IMR-90 (cell line): ENCODE measurements at regions not wholly inside any gene's neighbourhood (a gene's known extent, or its start where the extent isn't known, plus 50 kb on each side); places are given as distances from the start of the nearest gene placed in this dataset.

Experiments
- ATAC-seq: fragments of 200-7000 bp; cut with Tn5 transposase; 2 replicates; pipeline ENCODE4 v1.9.1; 2020; ENCODE audit warnings: low read depth, mild to moderate bottlenecking, moderate library complexity
- BruUV-seq: library from RNA; stranded (reverse); fragments of 400-500 nt; replicated peaks from 2 replicates; lab custom pipeline; 2021; lab: Mats Ljungman, UMichigan
- CTCF ChIA-PET: fragments of 300-600 bp; formaldehyde crosslinking; extraction: SDS; loops from one replicate; lab custom pipeline; 2021; ENCODE audit warnings: antibody characterized with exemption; lab: Yijun Ruan, JAX
- POLR2A ChIA-PET: fragments of 300-600 bp; sonication (Branson Sonifier 250); formaldehyde crosslinking; loops from one replicate; lab custom pipeline; 2022; ENCODE audit warnings: antibody characterized with exemption; ENCODE audit not compliant: unreplicated experiment; lab: Charles Lee
- DNase-seq: peaks from one replicate; pipeline ENCODE4 v3.0.0; 2013
- H2AFZ ChIP-seq: replicated peaks from 2 replicates; pipeline ENCODE3; 2013; ENCODE audit warnings: low read length, mild to moderate bottlenecking; ENCODE audit not compliant: poor library complexity
- H2AK5ac ChIP-seq: 2 replicates; pipeline ENCODE4 v1.6.1; 2013; ENCODE audit warnings: low read depth, low read length, inconsistent platforms
- H2AK9ac ChIP-seq: replicated peaks from 2 replicates; pipeline ENCODE3; 2013; ENCODE audit warnings: mild to moderate bottlenecking, low read depth, low read length, moderate library complexity; ENCODE audit not compliant: poor library complexity
- H2BK120ac ChIP-seq: 2 replicates; pipeline ENCODE4 v1.6.1; 2013; ENCODE audit warnings: low read depth, low read length, inconsistent platforms
- H2BK15ac ChIP-seq: 3 replicates; pipeline ENCODE4 v1.6.1; 2013; ENCODE audit warnings: low read depth, low read length, inconsistent platforms
- H2BK20ac ChIP-seq: 2 replicates; pipeline ENCODE4 v1.6.1; 2013; ENCODE audit warnings: low read depth, mild to moderate bottlenecking, inconsistent platforms, low read length, moderate library complexity
- H2BK5ac ChIP-seq: 2 replicates; pipeline ENCODE4 v1.6.1; 2013; ENCODE audit warnings: mild to moderate bottlenecking, low read depth, low read length, inconsistent platforms; ENCODE audit not compliant: poor library complexity, severe bottlenecking
- H3K14ac ChIP-seq: replicated peaks from 2 replicates; pipeline ENCODE4 v1.6.1; 2013; ENCODE audit warnings: low read depth, low read length, inconsistent platforms
- H3K18ac ChIP-seq: 2 replicates; pipeline ENCODE4 v1.6.1; 2013; ENCODE audit warnings: low read depth, low read length, control low read depth
- H3K23ac ChIP-seq: 2 replicates; pipeline ENCODE4 v1.6.1; 2013; ENCODE audit warnings: low read depth, low read length, inconsistent platforms
- H3K27ac ChIP-seq: 2 replicates; pipeline ENCODE4 v1.5.1; 2013; ENCODE audit warnings: mild to moderate bottlenecking, control low read depth, low read length; ENCODE audit not compliant: insufficient read depth
- H3K27me3 ChIP-seq: 2 replicates; pipeline ENCODE4 v1.6.1; 2013; ENCODE audit warnings: low read length; ENCODE audit not compliant: control insufficient read depth, insufficient read depth
- H3K36me3 ChIP-seq: 2 replicates; pipeline ENCODE4 v1.6.1; 2013; ENCODE audit warnings: low read length, mixed read lengths; ENCODE audit not compliant: control insufficient read depth, insufficient read depth
- H3K4ac ChIP-seq: 2 replicates; pipeline ENCODE4 v1.6.1; 2013; ENCODE audit warnings: low read depth, low read length, inconsistent platforms
- H3K4me1 ChIP-seq: 2 replicates; pipeline ENCODE4 v1.6.1; 2013; ENCODE audit warnings: low read length, mixed read lengths; ENCODE audit not compliant: control insufficient read depth, insufficient read depth
- H3K4me2 ChIP-seq: 2 replicates; pipeline ENCODE4 v1.6.1; 2013; ENCODE audit warnings: low read depth, mild to moderate bottlenecking, control low read depth, low read length, moderate library complexity
- H3K4me3 ChIP-seq: 2 replicates; pipeline ENCODE4 v1.5.1; 2013; ENCODE audit warnings: low read depth, mild to moderate bottlenecking, control low read depth, low read length, moderate library complexity; ENCODE audit not compliant: insufficient read depth
- H3K56ac ChIP-seq: 2 replicates; pipeline ENCODE4 v1.6.1; 2013; ENCODE audit warnings: low read length, inconsistent platforms; ENCODE audit not compliant: insufficient read depth; ENCODE audit errors: extremely low read depth
- H3K79me1 ChIP-seq, 2 experiments: 2 replicates each; pipeline ENCODE4 v1.6.1; 2013; ENCODE audit warnings: low read length in 2 of 2, inconsistent platforms in 1 of 2, low read depth in 1 of 2
- H3K9ac ChIP-seq: 2 replicates; pipeline ENCODE4 v1.6.1; 2013; ENCODE audit warnings: low read depth, low read length, control low read depth
- H3K9me1 ChIP-seq: 2 replicates; pipeline ENCODE4 v1.6.1; 2013; ENCODE audit warnings: low read length, inconsistent platforms; ENCODE audit not compliant: insufficient read depth
- H3K9me3 ChIP-seq: 2 replicates; pipeline ENCODE4 v1.6.1; 2013; ENCODE audit warnings: low read length; ENCODE audit not compliant: control insufficient read depth, insufficient read depth
- H4K20me1 ChIP-seq: 2 replicates; pipeline ENCODE4 v1.6.1; 2013; ENCODE audit warnings: low read length, inconsistent platforms; ENCODE audit not compliant: insufficient read depth
- H4K5ac ChIP-seq: 2 replicates; pipeline ENCODE4 v1.6.1; 2013; ENCODE audit warnings: mild to moderate bottlenecking, low read depth, low read length, control low read depth
- H4K8ac ChIP-seq, 2 experiments: 2 replicates each; pipeline ENCODE4 v1.6.1; 2013; ENCODE audit warnings: low read depth in 2 of 2, low read length in 2 of 2, control low read depth in 1 of 2, inconsistent platforms in 1 of 2
- H4K91ac ChIP-seq: 2 replicates; pipeline ENCODE4 v1.6.1; 2013; ENCODE audit warnings: low read depth, low read length, inconsistent platforms; ENCODE audit not compliant: insufficient read depth
- BHLHE40 ChIP-seq: fragments of 150-350 bp; IDR thresholded peaks from 2 replicates; pipeline ENCODE4 v1.6.1; 2016; ENCODE audit warnings: mild to moderate bottlenecking, low read depth, low read length
- CEBPB ChIP-seq: IDR thresholded peaks from 2 replicates; pipeline ENCODE4 v1.6.1; 2012; ENCODE audit warnings: low read depth, low read length, improper control_type of control experiment
- CHD1 ChIP-seq: IDR thresholded peaks from 2 replicates; pipeline ENCODE4 v1.6.1; 2012; ENCODE audit warnings: low read depth, low read length, improper control_type of control experiment
- FOS ChIP-seq: fragments of 150-350 bp; IDR thresholded peaks from 2 replicates; pipeline ENCODE4 v1.6.1; 2016; ENCODE audit warnings: low read depth, low read length
- MAFK ChIP-seq: IDR thresholded peaks from 2 replicates; pipeline ENCODE4 v1.6.1; 2012; ENCODE audit warnings: low read depth, low read length, improper control_type of control experiment
- MAZ ChIP-seq: IDR thresholded peaks from 2 replicates; pipeline ENCODE4 v1.6.1; 2012; ENCODE audit warnings: low read depth, mild to moderate bottlenecking, low read length, improper control_type of control experiment, moderate library complexity, borderline replicate concordance
- MXI1 ChIP-seq: IDR thresholded peaks from 2 replicates; pipeline ENCODE4 v1.6.1; 2012; ENCODE audit warnings: low read depth, mild to moderate bottlenecking, low read length, moderate library complexity, borderline replicate concordance
- NFE2L2 ChIP-seq: fragments of 150-350 bp; IDR thresholded peaks from 2 replicates; pipeline ENCODE4 v1.6.1; 2016; ENCODE audit warnings: low read depth, mild to moderate bottlenecking, low read length
- POLR2A ChIP-seq: IDR thresholded peaks from 2 replicates; pipeline ENCODE4 v1.6.1; 2012; ENCODE audit warnings: mild to moderate bottlenecking, low read depth, low read length
- RAD21 ChIP-seq: IDR thresholded peaks from 2 replicates; pipeline ENCODE4 v1.6.1; 2012; ENCODE audit warnings: low read length, improper control_type of control experiment
- RCOR1 ChIP-seq: IDR thresholded peaks from 2 replicates; pipeline ENCODE4 v1.6.1; 2012; ENCODE audit warnings: mild to moderate bottlenecking, low read length, improper control_type of control experiment; ENCODE audit not compliant: insufficient replicate concordance
- RFX5 ChIP-seq: IDR thresholded peaks from 2 replicates; pipeline ENCODE4 v1.8.0; 2012; ENCODE audit warnings: low read depth, mild to moderate bottlenecking, low read length, moderate library complexity
- SMC3 ChIP-seq: fragments of 150-350 bp; IDR thresholded peaks from 2 replicates; pipeline ENCODE4 v1.6.1; 2016; ENCODE audit warnings: low read depth, mild to moderate bottlenecking, antibody characterized with exemption, low read length, moderate library complexity
- WGBS, 2 experiments: methylation state at CpG; one replicate each; pipeline versions ENCODE4 v1.1.5 to v1.1.7; 2013; ENCODE audit warnings: missing lambda C conversion rate in 2 of 2; ENCODE audit not compliant: insufficient read length in 1 of 2; ENCODE audit errors: extremely low coverage in 2 of 2; 5-methylcytosine and 5-hydroxymethylcytosine counted together
- dilution Hi-C: fragments of 300-500 bp; cut with HindIII; formaldehyde crosslinking; loops from one replicate; pipeline ENCODE4 v1.14.3; 2018; ENCODE audit warnings: low sequenced_read_pairs; ENCODE audit not compliant: unreplicated experiment
- in situ Hi-C: fragments of 300-500 bp; cut with MboI; formaldehyde crosslinking; loops from 3 replicates; pipeline ENCODE4 v1.14.3; 2019; ENCODE audit warnings: low sequenced_read_pairs, inconsistent platforms, mixed read lengths
- intact Hi-C: fragments of 100-400 bp; cut with micrococcal nuclease; formaldehyde crosslinking; loops from 2 replicates; pipeline ENCODE4 v1.10.0; 2022
- TF ChIP-seq, protein P1 (sequence below): conservative IDR thresholded peaks from 2 replicates; pipeline ENCODE4 v1.5.1; 2012; ENCODE audit warnings: mild to moderate bottlenecking, low read depth, low read length, improper control_type of control experiment
- TF ChIP-seq, protein P2 (sequence below): fragments of 150-350 bp; IDR thresholded peaks from 2 replicates; pipeline ENCODE4 v1.6.1; 2016; ENCODE audit warnings: low read depth, mild to moderate bottlenecking, low read length, moderate library complexity, borderline replicate concordance
- TF ChIP-seq, protein P3 (sequence below): fragments of 150-350 bp; IDR thresholded peaks from 2 replicates; pipeline ENCODE4 v1.6.1; 2017; ENCODE audit warnings: mild to moderate bottlenecking, antibody characterized with exemption, low read length, low read depth

DNA sequence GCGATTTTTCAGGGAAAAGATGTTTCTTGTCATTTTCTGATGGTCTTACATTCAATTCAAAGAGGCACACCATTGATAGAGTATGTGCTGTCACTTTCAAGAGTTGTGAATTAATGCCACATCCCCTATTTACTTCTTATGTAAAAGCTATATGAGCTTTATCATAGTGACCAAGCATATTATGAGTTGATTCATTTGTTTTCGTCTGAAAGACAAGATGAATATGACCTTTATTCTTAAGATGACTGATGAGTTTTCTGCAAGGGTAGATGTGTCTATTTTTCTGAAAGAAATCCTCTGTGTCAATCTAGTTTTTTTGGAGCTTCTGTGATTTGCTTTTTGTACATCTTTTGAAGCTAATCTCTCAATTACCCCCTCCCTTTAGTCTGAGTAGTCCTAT is 676.3 kb upstream of the ARGLU1 start:
- H2BK5ac ChIP-seq = no peak overlapping the region
- H3K23ac ChIP-seq = no peak overlapping the region
- H3K18ac ChIP-seq = no peak overlapping the region
- DNase-seq (no peak), ATAC-seq (no peak)
- H3K4me3 ChIP-seq = no peak overlapping the region
- H3K4me1 ChIP-seq = no peaks in the 10 kb centered on the region; the same call in 1 of the 2 replicates
- H3K36me3 ChIP-seq = no peaks in the 10 kb centered on the region
- no peak overlapping the region for H2AFZ ChIP-seq
- H2BK20ac ChIP-seq = no peak overlapping the region
- POLR2A ChIA-PET = no interaction called here
- no peak overlapping the region for H2AK9ac ChIP-seq
- dilution Hi-C loops = no loop called here
- no peak overlapping the region for H3K14ac ChIP-seq
- H3K27me3 ChIP-seq = no peaks in the 10 kb centered on the region
- TF ChIP-seq BHLHE40 = no peak
- TF ChIP-seq POLR2A = no peak
- TF ChIP-seq CEBPB = no peak
- no peak for TF ChIP-seq MAZ
- TF ChIP-seq, protein P1, sequence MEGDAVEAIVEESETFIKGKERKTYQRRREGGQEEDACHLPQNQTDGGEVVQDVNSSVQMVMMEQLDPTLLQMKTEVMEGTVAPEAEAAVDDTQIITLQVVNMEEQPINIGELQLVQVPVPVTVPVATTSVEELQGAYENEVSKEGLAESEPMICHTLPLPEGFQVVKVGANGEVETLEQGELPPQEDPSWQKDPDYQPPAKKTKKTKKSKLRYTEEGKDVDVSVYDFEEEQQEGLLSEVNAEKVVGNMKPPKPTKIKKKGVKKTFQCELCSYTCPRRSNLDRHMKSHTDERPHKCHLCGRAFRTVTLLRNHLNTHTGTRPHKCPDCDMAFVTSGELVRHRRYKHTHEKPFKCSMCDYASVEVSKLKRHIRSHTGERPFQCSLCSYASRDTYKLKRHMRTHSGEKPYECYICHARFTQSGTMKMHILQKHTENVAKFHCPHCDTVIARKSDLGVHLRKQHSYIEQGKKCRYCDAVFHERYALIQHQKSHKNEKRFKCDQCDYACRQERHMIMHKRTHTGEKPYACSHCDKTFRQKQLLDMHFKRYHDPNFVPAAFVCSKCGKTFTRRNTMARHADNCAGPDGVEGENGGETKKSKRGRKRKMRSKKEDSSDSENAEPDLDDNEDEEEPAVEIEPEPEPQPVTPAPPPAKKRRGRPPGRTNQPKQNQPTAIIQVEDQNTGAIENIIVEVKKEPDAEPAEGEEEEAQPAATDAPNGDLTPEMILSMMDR = no peak
- no peak for TF ChIP-seq CHD1
- no peak for TF ChIP-seq SMC3
- TF ChIP-seq MXI1 = no peak
- no peak for TF ChIP-seq RFX5
- TF ChIP-seq, protein P2, sequence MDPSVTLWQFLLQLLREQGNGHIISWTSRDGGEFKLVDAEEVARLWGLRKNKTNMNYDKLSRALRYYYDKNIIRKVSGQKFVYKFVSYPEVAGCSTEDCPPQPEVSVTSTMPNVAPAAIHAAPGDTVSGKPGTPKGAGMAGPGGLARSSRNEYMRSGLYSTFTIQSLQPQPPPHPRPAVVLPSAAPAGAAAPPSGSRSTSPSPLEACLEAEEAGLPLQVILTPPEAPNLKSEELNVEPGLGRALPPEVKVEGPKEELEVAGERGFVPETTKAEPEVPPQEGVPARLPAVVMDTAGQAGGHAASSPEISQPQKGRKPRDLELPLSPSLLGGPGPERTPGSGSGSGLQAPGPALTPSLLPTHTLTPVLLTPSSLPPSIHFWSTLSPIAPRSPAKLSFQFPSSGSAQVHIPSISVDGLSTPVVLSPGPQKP = no peak
- TF ChIP-seq RAD21 = no peak
- TF ChIP-seq NFE2L2 = no peak
- no peak for TF ChIP-seq RCOR1
- TF ChIP-seq MAFK = no peak
- TF ChIP-seq FOS = no peak
- TF ChIP-seq, protein P3, sequence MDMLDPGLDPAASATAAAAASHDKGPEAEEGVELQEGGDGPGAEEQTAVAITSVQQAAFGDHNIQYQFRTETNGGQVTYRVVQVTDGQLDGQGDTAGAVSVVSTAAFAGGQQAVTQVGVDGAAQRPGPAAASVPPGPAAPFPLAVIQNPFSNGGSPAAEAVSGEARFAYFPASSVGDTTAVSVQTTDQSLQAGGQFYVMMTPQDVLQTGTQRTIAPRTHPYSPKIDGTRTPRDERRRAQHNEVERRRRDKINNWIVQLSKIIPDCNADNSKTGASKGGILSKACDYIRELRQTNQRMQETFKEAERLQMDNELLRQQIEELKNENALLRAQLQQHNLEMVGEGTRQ = no peak
- H3K9me3 ChIP-seq = no peaks in the 10 kb centered on the region
- H4K8ac ChIP-seq = no peak overlapping the region
- no peak overlapping the region for H2BK15ac ChIP-seq
- no CpG with 5 or more reads among the region's 2 CpGs for WGBS, 2 experiments
- no peak overlapping the region for H3K4me2 ChIP-seq
- no peak overlapping the region for H4K5ac ChIP-seq
- no peak overlapping the region for H3K9ac ChIP-seq
- H3K9me1 ChIP-seq = no peaks in the 10 kb centered on the region
- in situ Hi-C loops = no loop called here
- H4K91ac ChIP-seq = no peak overlapping the region
- CTCF ChIA-PET = interaction anchor here (0.8 kb wide), 1 partner anchor 912 kb away, joined by 4 read pairs; no protein-coding TSS in a partner anchor
- peaks cover 13 to 14% of the 10 kb centered on the region in 2 experiments for H3K79me1 ChIP-seq
- no peaks in the 10 kb centered on the region for H4K20me1 ChIP-seq
- intact Hi-C loops = no loop called here
- no TSS peak for BruUV-seq
- no peak overlapping the region for H3K56ac ChIP-seq
- no peak overlapping the region for H2AK5ac ChIP-seq
- no peak overlapping the region for H3K27ac ChIP-seq
- H2BK120ac ChIP-seq = no peak overlapping the region
- H3K4ac ChIP-seq = no peak overlapping the region
